GM10266 (cell line): ENCODE measurements at regions not wholly inside any gene's neighbourhood (a gene's known extent, or its start where the extent isn't known, plus 50 kb on each side); places are given as distances from the start of the nearest gene placed in this dataset.

Experiments
- DNase-seq: peaks from one replicate; pipeline ENCODE4 v3.0.0; 2012; ENCODE audit errors: extremely low spot score
- CTCF ChIP-seq: IDR thresholded peaks from 2 replicates; pipeline ENCODE4 v1.5.1; 2012; ENCODE audit warnings: mild to moderate bottlenecking, low read depth; ENCODE audit not compliant: control insufficient read depth, insufficient read depth; ENCODE audit errors: missing control alignments

- no peak for DNase-seq
- no peak for TF ChIP-seq CTCF
Measured at GRCh38 chr2:79428745-79429144, 84.1 kb upstream of the CTNNA2 start.

GRCh38 chr2:79414690-79415089, 98.2 kb upstream of the CTNNA2 start:
- TF ChIP-seq CTCF: no peak
- DNase-seq: no peak

- TF ChIP-seq CTCF: no peak
- no peak for DNase-seq
Measured at GRCh38 chr2:79394485-79394859, 118.4 kb upstream of the CTNNA2 start.

DNA sequence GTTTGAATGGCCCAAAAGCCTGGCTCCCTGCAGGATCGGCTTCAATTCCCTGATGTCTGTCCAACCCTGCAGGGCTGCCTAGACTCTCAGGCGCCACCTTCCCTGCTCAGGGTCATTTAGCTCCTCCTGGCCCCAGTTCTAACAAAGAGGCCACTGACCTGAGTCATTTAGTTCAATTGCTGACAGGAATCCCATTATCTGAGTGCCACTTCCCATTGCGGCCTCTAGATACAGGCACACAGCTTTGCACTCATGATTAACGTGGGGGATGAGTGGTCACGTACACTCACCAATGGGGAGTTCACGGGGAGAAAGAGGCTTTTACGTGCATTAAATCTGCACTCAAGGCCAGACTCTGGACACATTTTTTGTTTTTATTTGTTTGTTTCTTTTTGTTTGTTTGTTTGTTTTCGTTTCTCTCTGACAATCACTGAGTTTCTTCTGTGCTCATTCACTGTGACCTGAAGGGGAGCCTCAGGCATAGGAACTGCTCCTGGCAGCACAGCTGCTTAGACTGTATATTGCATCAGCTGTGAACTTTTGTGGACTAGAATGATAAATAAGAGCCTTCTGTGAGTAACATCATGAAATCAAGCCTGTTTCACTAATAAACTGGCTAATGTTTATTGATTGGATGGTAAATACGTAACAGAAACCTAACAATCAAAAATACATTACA, 118.9 kb upstream of the CTNNA2 start:
- DNase-seq: no peak
- TF ChIP-seq CTCF: no peak

GRCh38 chr2:79393107-79393685, 119.7 kb upstream of the CTNNA2 start:
- no peak for TF ChIP-seq CTCF

DNA sequence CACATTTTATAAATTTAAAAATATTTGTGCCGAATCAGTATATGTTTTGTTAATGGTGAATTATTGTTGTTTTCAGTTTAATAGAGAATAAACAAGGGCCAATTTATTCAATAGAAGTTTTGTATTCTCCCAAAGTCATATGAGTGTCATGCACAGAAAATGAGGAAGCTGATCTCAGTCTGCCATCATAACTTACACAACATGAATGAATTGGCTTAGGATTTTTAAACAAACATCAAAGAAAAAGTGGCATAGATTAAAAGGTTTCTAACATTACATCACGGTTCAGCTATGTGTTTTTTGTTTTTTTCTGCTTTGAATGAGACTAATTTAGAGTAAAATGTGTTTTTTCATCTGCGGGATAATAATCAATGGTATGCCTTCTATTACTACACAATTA, 123.4 kb upstream of the CTNNA2 start:
- DNase-seq: no peak
- no peak for TF ChIP-seq CTCF

More at GRCh38 chr2:79393107-79393685, 119.7 kb upstream of the CTNNA2 start:
- DNase-seq: no peak

- no peak for TF ChIP-seq CTCF
- DNase-seq: no peak
Measured at GRCh38 chr2:79388024-79388423, 124.8 kb upstream of the CTNNA2 start.
